Testis (tissue), 2 donors: ENCODE measurements at regions not wholly inside any gene's neighbourhood (a gene's known extent, or its start where the extent isn't known, plus 50 kb on each side); places are given as distances from the start of the nearest gene placed in this dataset.

ENCODE experiments used
- DNase-seq: peaks from one replicate; pipeline ENCODE4 v3.0.0-alpha.2; 2019
- H3K27ac ChIP-seq, 2 donors: fragments of 200-600 bp; sonication (generic); one replicate each; pipeline ENCODE4 v1.5.1; 2019
- H3K27me3 ChIP-seq: fragments of 200-600 bp; sonication (generic); one replicate; pipeline ENCODE4 v1.5.1; 2019
- H3K36me3 ChIP-seq: fragments of 200-600 bp; sonication (generic); one replicate; pipeline ENCODE4 v1.5.1; 2017; ENCODE audit warnings: low read depth; ENCODE audit errors: missing control alignments
- H3K4me1 ChIP-seq: fragments of 200-600 bp; sonication (generic); one replicate; pipeline ENCODE4 v1.5.1; 2019
- H3K4me3 ChIP-seq, 2 donors: fragments of 200-600 bp; sonication (generic); one replicate each; pipeline ENCODE4 v1.5.1; 2017 to 2019
- H3K9me3 ChIP-seq: fragments of 200-600 bp; sonication (generic); one replicate; pipeline ENCODE4 v1.5.1; 2017
- POLR2A ChIP-seq: fragments of 450-650 bp; IDR thresholded peaks from one replicate; pipeline ENCODE4 v1.6.1; 2017; ENCODE audit warnings: antibody characterized with exemption, mild to moderate bottlenecking, moderate library complexity
- WGBS, 2 donors: methylation state at CpG; one replicate each; pipeline ENCODE4 v1.1.5; 2018; 5-methylcytosine and 5-hydroxymethylcytosine counted together
- intact Hi-C: fragments of 100-400 bp; cut with DNase I; formaldehyde crosslinking; loops from one replicate; pipeline ENCODE4 v1.15.1; 2023; ENCODE audit warnings: low total_unique reads
- TF ChIP-seq, protein P1 (sequence below), 3 experiments: fragments of 450-650 bp in 2 of 3; fragments of 200-600 bp in 1 of 3; sonication (generic) in 1 of 3; IDR thresholded peaks; one replicate each; pipeline ENCODE4 v1.5.1; 2016 to 2019; ENCODE audit warnings: antibody characterized with exemption in 3 of 3, mild to moderate bottlenecking in 2 of 3, moderate library complexity in 1 of 3

- H3K4me1 ChIP-seq = no peaks in the 10 kb centered on the region
- no peak overlapping the region for H3K27ac ChIP-seq
- no peaks in the 10 kb centered on the region for H3K9me3 ChIP-seq
- WGBS, 2 donors = 90 to 91% methylated on average over 6 of the region's 6 CpGs
- intact Hi-C loops = no loop called here
- DNase-seq = no peak
- no peaks in the 10 kb centered on the region for H3K27me3 ChIP-seq
- no peaks in the 10 kb centered on the region for H3K36me3 ChIP-seq
- TF ChIP-seq, protein P1, sequence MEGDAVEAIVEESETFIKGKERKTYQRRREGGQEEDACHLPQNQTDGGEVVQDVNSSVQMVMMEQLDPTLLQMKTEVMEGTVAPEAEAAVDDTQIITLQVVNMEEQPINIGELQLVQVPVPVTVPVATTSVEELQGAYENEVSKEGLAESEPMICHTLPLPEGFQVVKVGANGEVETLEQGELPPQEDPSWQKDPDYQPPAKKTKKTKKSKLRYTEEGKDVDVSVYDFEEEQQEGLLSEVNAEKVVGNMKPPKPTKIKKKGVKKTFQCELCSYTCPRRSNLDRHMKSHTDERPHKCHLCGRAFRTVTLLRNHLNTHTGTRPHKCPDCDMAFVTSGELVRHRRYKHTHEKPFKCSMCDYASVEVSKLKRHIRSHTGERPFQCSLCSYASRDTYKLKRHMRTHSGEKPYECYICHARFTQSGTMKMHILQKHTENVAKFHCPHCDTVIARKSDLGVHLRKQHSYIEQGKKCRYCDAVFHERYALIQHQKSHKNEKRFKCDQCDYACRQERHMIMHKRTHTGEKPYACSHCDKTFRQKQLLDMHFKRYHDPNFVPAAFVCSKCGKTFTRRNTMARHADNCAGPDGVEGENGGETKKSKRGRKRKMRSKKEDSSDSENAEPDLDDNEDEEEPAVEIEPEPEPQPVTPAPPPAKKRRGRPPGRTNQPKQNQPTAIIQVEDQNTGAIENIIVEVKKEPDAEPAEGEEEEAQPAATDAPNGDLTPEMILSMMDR (IDR thresholded peaks at IDR 0.05) = no peak
- no peak for TF ChIP-seq POLR2A
- no peak overlapping the region for H3K4me3 ChIP-seq
Observed at GRCh38 chr15:87193481-87193880, 1063.1 kb downstream of the NTRK3 start.

DNA sequence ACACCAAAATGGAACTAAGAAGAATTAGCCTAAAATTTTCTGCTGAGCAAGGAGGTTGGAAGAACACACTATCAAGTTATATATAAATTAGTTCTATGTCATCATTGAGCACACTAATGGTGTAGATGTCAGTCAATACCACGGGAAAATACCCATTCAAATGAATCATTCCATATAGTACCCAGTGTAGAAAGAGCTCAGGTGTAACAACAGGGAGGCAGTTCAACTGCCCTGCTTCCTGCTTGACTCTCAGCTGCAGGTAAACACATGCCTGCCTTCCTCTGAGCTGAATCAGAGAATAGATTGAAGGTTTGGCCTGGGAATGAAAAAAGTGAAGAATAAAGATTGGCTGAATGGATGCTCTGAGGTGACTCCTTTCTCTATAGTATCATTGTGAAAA is 1088.0 kb downstream of the AGBL1 start:
- TF ChIP-seq, protein P1 (IDR thresholded peaks at IDR 0.05) = no peak
- H3K27me3 ChIP-seq = no peaks in the 10 kb centered on the region
- no peaks in the 10 kb centered on the region for H3K9me3 ChIP-seq
- WGBS, 2 donors = 76 to 83% methylated on average over 1 of the region's 1 CpG
- H3K4me1 ChIP-seq = no peaks in the 10 kb centered on the region
- H3K4me3 ChIP-seq = no peak overlapping the region
- H3K27ac ChIP-seq = no peak overlapping the region
- no peaks in the 10 kb centered on the region for H3K36me3 ChIP-seq
- DNase-seq = no peak
- intact Hi-C loops = no loop called here

- no peak overlapping the region for H3K27ac ChIP-seq
- no peak overlapping the region for H3K4me3 ChIP-seq
- intact Hi-C loops = no loop called here
- no peaks in the 10 kb centered on the region for H3K36me3 ChIP-seq
- H3K27me3 ChIP-seq = no peaks in the 10 kb centered on the region
- no peaks in the 10 kb centered on the region for H3K4me1 ChIP-seq
- DNase-seq = no peak
- H3K9me3 ChIP-seq = no peaks in the 10 kb centered on the region
- no peak for TF ChIP-seq POLR2A
- TF ChIP-seq, protein P1 (IDR thresholded peaks at IDR 0.05) = no peak
Observed at GRCh38 chr15:87167055-87167454, 1087.4 kb downstream of the AGBL1 start.

- intact Hi-C loops = no loop called here
- no peaks in the 10 kb centered on the region for H3K27me3 ChIP-seq
- no peak overlapping the region for H3K27ac ChIP-seq
- no peaks in the 10 kb centered on the region for H3K4me1 ChIP-seq
- H3K9me3 ChIP-seq = no peaks in the 10 kb centered on the region
- 91 to 94% methylated on average over 4 of the region's 4 CpGs for WGBS, 2 donors
- no peak for DNase-seq
- TF ChIP-seq, protein P1 (IDR thresholded peaks at IDR 0.05) = no peak
- no peaks in the 10 kb centered on the region for H3K36me3 ChIP-seq
- H3K4me3 ChIP-seq = no peak overlapping the region
Observed at GRCh38 chr15:87155771-87156170, 1076.1 kb downstream of the AGBL1 start.

- intact Hi-C loops = no loop called here
- Histone ChIP-seq H3K36me3 (no peaks in the 10 kb centered on the region), H3K4me1 (no peaks in the 10 kb centered on the region), H3K27ac (no peak overlapping the region), H3K4me3 (no peak overlapping the region), H3K27me3 (no peaks in the 10 kb centered on the region), H3K9me3 (no peaks in the 10 kb centered on the region)
- TF ChIP-seq POLR2A = no peak
- no peak for DNase-seq
Observed at GRCh38 chr15:87154761-87155160, 1075.1 kb downstream of the AGBL1 start.
